OCI-LY7 (cell line): ENCODE measurements at regions not wholly inside any gene's neighbourhood (a gene's known extent, or its start where the extent isn't known, plus 50 kb on each side); places are given as distances from the start of the nearest gene placed in this dataset.

Source experiments
- BruUV-seq: library from RNA; stranded (reverse); fragments of 400-500 nt; replicated peaks from 2 replicates; lab custom pipeline; 2021; lab: Mats Ljungman, UMichigan
- CTCF ChIA-PET: fragments of 300-600 bp; sonication (Branson Sonifier 250); formaldehyde crosslinking; loops from one replicate; lab custom pipeline; 2022; ENCODE audit warnings: antibody characterized with exemption; ENCODE audit not compliant: unreplicated experiment; lab: Charles Lee
- POLR2A ChIA-PET: fragments of 300-600 bp; sonication (Branson Sonifier 250); formaldehyde crosslinking; loops from one replicate; lab custom pipeline; 2022; ENCODE audit warnings: antibody characterized with exemption; lab: Charles Lee
- DNase-seq: peaks from one replicate; pipeline ENCODE4 v3.0.0-alpha.2; 2015; ENCODE audit warnings: low spot score
- H2AFZ ChIP-seq: fragments of 200-600 bp; sonication (generic), shearing (Covaris generic); 2 replicates; pipeline ENCODE4 v1.6.1; 2014; ENCODE audit warnings: mild to moderate bottlenecking, antibody characterized with exemption, low read length, moderate library complexity
- H3K27ac ChIP-seq: fragments of 200-600 bp; sonication (generic); 2 replicates; pipeline ENCODE4 v1.5.1; 2014; ENCODE audit warnings: mixed run types, low read depth, mild to moderate bottlenecking, moderate library complexity, low read length, inconsistent platforms; ENCODE audit not compliant: poor library complexity, severe bottlenecking
- H3K36me3 ChIP-seq: fragments of 200-600 bp; sonication (generic); 2 replicates; pipeline ENCODE4 v1.6.1; 2014; ENCODE audit warnings: mild to moderate bottlenecking, antibody characterized with exemption, low read length, moderate library complexity, mixed read lengths; ENCODE audit not compliant: insufficient read depth
- H3K4me1 ChIP-seq: fragments of 200-600 bp; sonication (generic); 2 replicates; pipeline ENCODE4 v1.5.1; 2014; ENCODE audit warnings: mild to moderate bottlenecking, low read length; ENCODE audit not compliant: insufficient read depth, poor library complexity, severe bottlenecking
- H3K4me2 ChIP-seq: fragments of 200-600 bp; sonication (generic); 2 replicates; pipeline ENCODE4 v1.6.1; 2014; ENCODE audit warnings: mild to moderate bottlenecking, low read length
- H3K4me3 ChIP-seq: fragments of 200-600 bp; sonication (generic); 2 replicates; pipeline ENCODE4 v1.5.1; 2014; ENCODE audit warnings: mild to moderate bottlenecking, low read depth, low read length; ENCODE audit not compliant: poor library complexity, severe bottlenecking
- H3K79me2 ChIP-seq: fragments of 200-600 bp; sonication (generic); 2 replicates; pipeline ENCODE4 v1.6.1; 2016; ENCODE audit warnings: low read depth, mild to moderate bottlenecking, low read length, moderate library complexity, mixed read lengths; ENCODE audit not compliant: insufficient read depth
- H3K9me2 ChIP-seq: fragments of 200-600 bp; sonication (generic); 2 replicates; pipeline ENCODE4 v1.6.1; 2016; ENCODE audit warnings: mild to moderate bottlenecking, low read length, mixed read lengths; ENCODE audit not compliant: insufficient read depth
- H3K9me3 ChIP-seq: fragments of 200-600 bp; sonication (generic); 2 replicates; pipeline ENCODE4 v1.6.1; 2014; ENCODE audit warnings: mild to moderate bottlenecking, mixed run types, low read length, mixed read lengths
- H4K20me1 ChIP-seq: fragments of 200-600 bp; sonication (generic); 2 replicates; pipeline ENCODE4 v1.6.1; 2014; ENCODE audit warnings: mild to moderate bottlenecking, antibody characterized with exemption, low read length, moderate library complexity, mixed read lengths; ENCODE audit not compliant: insufficient read depth
- CTCF ChIP-seq: fragments of 200-600 bp; sonication (generic); conservative IDR thresholded peaks from 2 replicates; pipeline ENCODE4 v1.5.1; 2014; ENCODE audit warnings: mild to moderate bottlenecking, antibody characterized with exemption, low read length, moderate library complexity, mixed read lengths
- EZH2phosphoT487 ChIP-seq: fragments of 200-600 bp; sonication (generic); IDR thresholded peaks from 2 replicates; pipeline ENCODE4 v1.6.1; 2018; ENCODE audit warnings: low read depth, borderline replicate concordance, mild to moderate bottlenecking, mixed run types, antibody characterized with exemption, low read length, moderate library complexity, mixed read lengths
- intact Hi-C: fragments of 100-400 bp; cut with micrococcal nuclease; formaldehyde crosslinking; loops from one replicate; pipeline ENCODE4 v1.10.0; 2022; ENCODE audit not compliant: unreplicated experiment

GRCh38 chr3:157652366-157652765 lies 149.2 kb upstream of the VEPH1 start:
- ChIA-PET POLR2A (interaction anchor here (1.1 kb wide), 1 partner anchor 22 kb away, joined by 3 read pairs; no protein-coding TSS in a partner anchor), CTCF (no interaction called here)
- Histone ChIP-seq H3K27ac (no peak overlapping the region), H4K20me1 (no peaks in the 10 kb centered on the region), H2AFZ (no peak overlapping the region), H3K36me3 (no peaks in the 10 kb centered on the region), H3K9me3 (no peaks in the 10 kb centered on the region), H3K4me1 (no peaks in the 10 kb centered on the region), H3K4me2 (no peak overlapping the region), H3K4me3 (no peak overlapping the region), H3K79me2 (no peaks in the 10 kb centered on the region), H3K9me2 (no peaks in the 10 kb centered on the region; the same call in 1 of the 2 replicates)
- BruUV-seq = no TSS peak
- TF ChIP-seq CTCF = no peak
- no peak for TF ChIP-seq EZH2phosphoT487
- no peak for DNase-seq
- intact Hi-C loops = no loop called here

GRCh38 chr3:157650699-157651098 lies 147.5 kb upstream of the VEPH1 start:
- no peaks in the 10 kb centered on the region for H3K79me2 ChIP-seq
- POLR2A ChIA-PET = no interaction called here
- H3K27ac ChIP-seq = no peak overlapping the region
- no peaks in the 10 kb centered on the region for H3K4me1 ChIP-seq
- no peaks in the 10 kb centered on the region for H3K9me3 ChIP-seq
- no peak overlapping the region for H3K4me3 ChIP-seq
- no peaks in the 10 kb centered on the region for H3K36me3 ChIP-seq
- TF ChIP-seq CTCF (no peak), EZH2phosphoT487 (no peak)
- intact Hi-C loops = no loop called here
- H2AFZ ChIP-seq = no peak overlapping the region
- no peak overlapping the region for H3K4me2 ChIP-seq
- no peaks in the 10 kb centered on the region; the same call in 1 of the 2 replicates for H3K9me2 ChIP-seq
- no TSS peak for BruUV-seq
- no peaks in the 10 kb centered on the region for H4K20me1 ChIP-seq
- CTCF ChIA-PET = no interaction called here
- DNase-seq = no peak

- CTCF ChIA-PET = no interaction called here
These were observed 147.0 kb upstream of the VEPH1 start for GRCh38 chr3:157650172-157650571.

More at GRCh38 chr3:157650172-157650571, 147.0 kb upstream of the VEPH1 start:
- no peaks in the 10 kb centered on the region for H4K20me1 ChIP-seq
- H3K9me3 ChIP-seq = no peaks in the 10 kb centered on the region
- H3K4me3 ChIP-seq = no peak overlapping the region
- no peak overlapping the region for H3K4me2 ChIP-seq
- H3K27ac ChIP-seq = no peak overlapping the region
- no peaks in the 10 kb centered on the region; the same call in 1 of the 2 replicates for H3K9me2 ChIP-seq
- no peak for DNase-seq
- no peak overlapping the region for H2AFZ ChIP-seq
- POLR2A ChIA-PET = no interaction called here
- no peaks in the 10 kb centered on the region for H3K36me3 ChIP-seq
- TF ChIP-seq CTCF (no peak), EZH2phosphoT487 (no peak)
- no TSS peak for BruUV-seq
- no peaks in the 10 kb centered on the region for H3K79me2 ChIP-seq
- no peaks in the 10 kb centered on the region for H3K4me1 ChIP-seq
- intact Hi-C loops = no loop called here
